GM18508 (cell line): ENCODE measurements at regions not wholly inside any gene's neighbourhood (a gene's known extent, or its start where the extent isn't known, plus 50 kb on each side); places are given as distances from the start of the nearest gene placed in this dataset.

ENCODE experiments used
- ATAC-seq: cut with Tn5 transposase; IDR thresholded peaks from one replicate; pipeline ENCODE4 v1.9.1; 2021; ENCODE audit warnings: moderate number of reproducible peaks; ENCODE audit not compliant: insufficient read depth, unreplicated experiment

GRCh38 chr7:67791918-67792317 is 795.3 kb downstream of the TYW1 start:
- ATAC-seq, result no peak

GRCh38 chr7:67794544-67794943 is 797.9 kb downstream of the TYW1 start:
- ATAC-seq, result no peak

GRCh38 chr7:67803789-67804188 is 807.2 kb downstream of the TYW1 start:
- ATAC-seq, result no peak

GRCh38 chr7:67805921-67806471 is 809.4 kb downstream of the TYW1 start:
- no peak for ATAC-seq

GRCh38 chr7:67807826-67808225 is 811.2 kb downstream of the TYW1 start:
- ATAC-seq, result no peak

- ATAC-seq, result no peak
Measured at GRCh38 chr7:67809586-67809985, 813.0 kb downstream of the TYW1 start.

GRCh38 chr7:67813621-67814292 is 817.1 kb downstream of the TYW1 start:
- ATAC-seq, result no peak

GRCh38 chr7:67817481-67817880 is 820.8 kb downstream of the TYW1 start:
- no peak for ATAC-seq

GRCh38 chr7:67821116-67821515 is 824.5 kb downstream of the TYW1 start:
- ATAC-seq, result no peak

- ATAC-seq, result no peak
Measured at GRCh38 chr7:67823345-67823744, 826.7 kb downstream of the TYW1 start.

- ATAC-seq, result no peak
Measured at GRCh38 chr7:67825356-67825755, 828.7 kb downstream of the TYW1 start.

GRCh38 chr7:67841896-67842295 is 845.3 kb downstream of the TYW1 start:
- ATAC-seq, result no peak

- ATAC-seq, result no peak
Measured at GRCh38 chr7:67842571-67842970, 845.9 kb downstream of the TYW1 start.

GRCh38 chr7:67843001-67843565 is 846.5 kb downstream of the TYW1 start:
- no peak for ATAC-seq

- no peak for ATAC-seq
Measured at GRCh38 chr7:67843615-67844014, 847.0 kb downstream of the TYW1 start.

GRCh38 chr7:67847092-67847787 is 850.6 kb downstream of the TYW1 start:
- ATAC-seq, result no peak

GRCh38 chr7:67854221-67855178 is 857.9 kb downstream of the TYW1 start:
- no peak for ATAC-seq

GRCh38 chr7:67855322-67855721 is 858.7 kb downstream of the TYW1 start:
- no peak for ATAC-seq

- ATAC-seq, result no peak
Measured at GRCh38 chr7:67856046-67856445, 859.4 kb downstream of the TYW1 start.

- ATAC-seq, result no peak
Measured at GRCh38 chr7:67857698-67858097, 861.1 kb downstream of the TYW1 start.
